GM12878 (cell line): ENCODE measurements at regions not wholly inside any gene's neighbourhood (a gene's known extent, or its start where the extent isn't known, plus 50 kb on each side); places are given as distances from the start of the nearest gene placed in this dataset.

Experiments
- ATAC-seq: fragments of 200-7000 bp; cut with Tn5 transposase; 3 replicates; pipeline ENCODE4 v1.9.1; 2020; ENCODE audit warnings: mild to moderate bottlenecking, moderate library complexity
- BruUV-seq: library from RNA; stranded (reverse); fragments of 400-500 nt; replicated peaks from 2 replicates; lab custom pipeline; 2021; lab: Mats Ljungman, UMichigan
- CTCF ChIA-PET: fragments of 300-600 bp; sonication (Branson Sonifier 250); formaldehyde crosslinking; extraction: SDS; loops from one replicate; lab custom pipeline; 2021; ENCODE audit warnings: inconsistent platforms; lab: Yijun Ruan, JAX
- POLR2A ChIA-PET: fragments of 350-600 bp; formaldehyde crosslinking; extraction: SDS; loops from one replicate; lab custom pipeline; 2021; ENCODE audit warnings: inconsistent platforms; lab: Charles Lee
- RAD21 ChIA-PET: fragments of 300-600 bp; sonication (Branson Sonifier 250); formaldehyde crosslinking; loops from one replicate; lab custom pipeline; 2023; ENCODE audit warnings: antibody characterized with exemption; ENCODE audit not compliant: unreplicated experiment; lab: Charles Lee
- SMC1A ChIA-PET: fragments of 300-600 bp; sonication (Branson Sonifier 250); formaldehyde crosslinking; loops from one replicate; lab custom pipeline; 2023; ENCODE audit not compliant: unreplicated experiment, uncharacterized antibody; lab: Charles Lee
- DNase-seq: peaks from one replicate; pipeline ENCODE4 v3.0.0-alpha.2; 2011; ENCODE audit warnings: low read depth, low spot score
- FAIRE-seq: peaks from 3 replicates; lab custom pipeline; 2011; peaks lifted over from hg19 to GRCh38; lab: Jason Lieb, UNC
- H2AFZ ChIP-seq: 2 replicates; pipeline ENCODE4 v1.6.0; 2011; ENCODE audit warnings: low read depth, low read length, control low read depth; ENCODE audit not compliant: control insufficient read depth
- H3K27ac ChIP-seq: 2 replicates; pipeline ENCODE4 v1.5.1; 2011; ENCODE audit warnings: control low read depth; ENCODE audit not compliant: control insufficient read depth, insufficient read depth
- H3K27me3 ChIP-seq, 2 experiments: replicated peaks in 1 of 2; 2 replicates each; pipeline versions ENCODE4 v1.6.0 to v1.6.1; 2011; ENCODE audit warnings: low read length in 1 of 2; ENCODE audit not compliant: control insufficient read depth in 2 of 2, insufficient read depth in 2 of 2
- H3K36me3 ChIP-seq, 2 experiments: 2 replicates each; pipeline ENCODE4 v1.5.1; 2011; ENCODE audit warnings: low read length in 1 of 2; ENCODE audit not compliant: control insufficient read depth in 2 of 2, insufficient read depth in 2 of 2
- H3K4me1 ChIP-seq: 2 replicates; pipeline ENCODE4 v1.6.1; 2011; ENCODE audit warnings: mild to moderate bottlenecking, low read length, moderate library complexity, mixed read lengths; ENCODE audit not compliant: control insufficient read depth, insufficient read depth
- H3K4me2 ChIP-seq: 2 replicates; pipeline ENCODE4 v1.6.0; 2011; ENCODE audit warnings: control low read depth; ENCODE audit not compliant: control insufficient read depth, insufficient read depth
- H3K4me3 ChIP-seq: fragments of 200-600 bp; sonication (generic); 2 replicates; pipeline ENCODE4 v1.5.1; 2016
- H3K79me2 ChIP-seq: 2 replicates; pipeline ENCODE4 v1.6.0; 2011; ENCODE audit warnings: low read length; ENCODE audit not compliant: control insufficient read depth, insufficient read depth
- H3K9ac ChIP-seq: 2 replicates; pipeline ENCODE4 v1.8.0; 2011; ENCODE audit warnings: low read length, control low read depth, mixed read lengths; ENCODE audit not compliant: control insufficient read depth, insufficient read depth
- H3K9me3 ChIP-seq: replicated peaks from 3 replicates; pipeline ENCODE4 v1.5.1; 2011; ENCODE audit warnings: mild to moderate bottlenecking, low read length; ENCODE audit not compliant: control insufficient read depth, insufficient read depth
- H4K20me1 ChIP-seq: 2 replicates; pipeline ENCODE4 v1.6.0; 2011; ENCODE audit not compliant: control insufficient read depth, insufficient read depth
- BACH1 ChIP-seq: fragments of 450-650 bp; IDR thresholded peaks from 2 replicates; pipeline ENCODE4 v1.6.1; 2017; ENCODE audit warnings: mild to moderate bottlenecking, borderline replicate concordance
- ETV6 ChIP-seq, 2 experiments: fragments of 450-650 bp in 1 of 2; IDR thresholded peaks in 1 of 2; conservative IDR thresholded peaks in 1 of 2; 2 replicates each; pipeline ENCODE4 v1.6.1; 2014; ENCODE audit warnings: antibody characterized with exemption in 1 of 2, borderline replicate concordance in 1 of 2, low read depth in 1 of 2, mild to moderate bottlenecking in 1 of 2, moderate library complexity in 1 of 2
- GABPA ChIP-seq: IDR thresholded peaks from 2 replicates; pipeline ENCODE4 v1.6.1; 2014; ENCODE audit warnings: antibody characterized with exemption, low read depth, mild to moderate bottlenecking, inconsistent platforms
- JUND ChIP-seq: IDR thresholded peaks from 2 replicates; pipeline ENCODE4 v1.6.1; 2012; ENCODE audit warnings: low read depth, mild to moderate bottlenecking, low read length, improper control_type of control experiment, moderate library complexity
- MXI1 ChIP-seq: fragments of 150-350 bp; IDR thresholded peaks from 2 replicates; pipeline ENCODE4 v1.6.1; 2011; ENCODE audit warnings: low read depth, mild to moderate bottlenecking, inconsistent platforms, low read length, improper control_type of control experiment
- PAX8 ChIP-seq: fragments of 450-650 bp; IDR thresholded peaks from 2 replicates; pipeline ENCODE4 v1.6.1; 2017; ENCODE audit warnings: mild to moderate bottlenecking, moderate library complexity
- PBX3 ChIP-seq: IDR thresholded peaks from 2 replicates; pipeline ENCODE4 v1.6.1; 2011; ENCODE audit warnings: mild to moderate bottlenecking, low read depth, low read length, moderate library complexity; ENCODE audit not compliant: insufficient replicate concordance
- POLR2AphosphoS2 ChIP-seq: IDR thresholded peaks from 2 replicates; pipeline ENCODE4 v1.6.1; 2011; ENCODE audit warnings: low read depth, mild to moderate bottlenecking, low read length, improper control_type of control experiment, moderate library complexity
- RAD21 ChIP-seq: IDR thresholded peaks from 2 replicates; pipeline ENCODE4 v1.6.1; 2011; ENCODE audit warnings: mild to moderate bottlenecking, low read depth, low read length, moderate library complexity; ENCODE audit not compliant: insufficient read depth
- SIN3A ChIP-seq: IDR thresholded peaks from 2 replicates; pipeline ENCODE4 v1.6.1; 2012; ENCODE audit warnings: low read depth, low read length, improper control_type of control experiment
- USF2 ChIP-seq: IDR thresholded peaks from 2 replicates; pipeline ENCODE4 v1.6.1; 2011; ENCODE audit warnings: low read depth, low read length, improper control_type of control experiment, borderline replicate concordance
- ZBTB40 ChIP-seq: fragments of 450-650 bp; IDR thresholded peaks from 2 replicates; pipeline ENCODE4 v1.6.1; 2016; ENCODE audit warnings: mild to moderate bottlenecking, moderate library complexity, borderline replicate concordance
- ZNF622 ChIP-seq: fragments of 450-650 bp; IDR thresholded peaks from 2 replicates; pipeline ENCODE4 v1.6.1; 2017; ENCODE audit warnings: mild to moderate bottlenecking, inconsistent platforms
- WGBS: methylation state at CpG from one replicate; pipeline ENCODE4 v1.1.6; 2016; ENCODE audit warnings: low lambda C conversion rate; ENCODE audit not compliant: insufficient replicate concordance, insufficient coverage; ENCODE audit errors: missing lambda C conversion rate; 5-methylcytosine and 5-hydroxymethylcytosine counted together
- in situ Hi-C: fragments of 300-500 bp; cut with MboI; formaldehyde crosslinking; loops from 9 replicates; pipeline ENCODE4 v1.14.3; 2018; ENCODE audit warnings: mixed read lengths
- intact Hi-C: fragments of 100-400 bp; cut with micrococcal nuclease; formaldehyde crosslinking; loops from one replicate; pipeline ENCODE4 v1.14.2; 2022; ENCODE audit not compliant: unreplicated experiment
- TF ChIP-seq, protein P1 (sequence below): fragments of 150-350 bp; IDR thresholded peaks from 2 replicates; pipeline ENCODE4 v1.6.1; 2016; ENCODE audit warnings: low read depth, low read length

GRCh38 chr1:238001818-238002217, 111.1 kb upstream of the ZP4 start:
- no peak overlapping the region for H2AFZ ChIP-seq
- FAIRE-seq (peak; percentile 18), ATAC-seq (no peak), DNase-seq (no peak)
- no peaks in the 10 kb centered on the region for H4K20me1 ChIP-seq
- ChIA-PET RAD21 (interaction anchor here (0.5 to 1.6 kb wide), 2 partner anchors 38 to 62 kb away, joined by 3 to 4 read pairs; no protein-coding TSS in a partner anchor), SMC1A (interaction anchor here (1.0 to 1.1 kb wide), 2 partner anchors 12 to 103 kb away, joined by 3 read pairs; no protein-coding TSS in a partner anchor), POLR2A (no interaction called here), CTCF (interaction anchor here (1.5 kb wide), 1 partner anchor 10 kb away, joined by 6 read pairs; no protein-coding TSS in a partner anchor)
- H3K79me2 ChIP-seq = no peaks in the 10 kb centered on the region
- no peaks in the 10 kb centered on the region for H3K9me3 ChIP-seq
- H3K27me3 ChIP-seq = no peaks in the 10 kb centered on the region
- WGBS = 45% methylated on average over 1 of the region's 1 CpG
- H3K4me2 ChIP-seq = no peak overlapping the region
- no peaks in the 10 kb centered on the region for H3K36me3 ChIP-seq
- intact Hi-C loops = loop anchor here (10.0 kb wide), 1 partner anchor 63 kb away; no protein-coding TSS in a partner anchor
- in situ Hi-C loops = no loop called here
- H3K9ac ChIP-seq = no peak overlapping the region
- H3K27ac ChIP-seq = no peak overlapping the region
- BruUV-seq = no TSS peak
- no peaks in the 10 kb centered on the region for H3K4me1 ChIP-seq
- no peak overlapping the region for H3K4me3 ChIP-seq
- TF ChIP-seq SIN3A = no peak
- no peak for TF ChIP-seq PAX8
- no peak for TF ChIP-seq ZBTB40
- TF ChIP-seq ZNF622 = no peak
- TF ChIP-seq ETV6 (conservative IDR thresholded peaks at IDR 0.05 in 1 of 2, IDR thresholded peaks at IDR 0.05 in 1 of 2; ENCODE audit: borderline replicate concordance in 1 of 2, low read depth in 1 of 2) = no peak
- TF ChIP-seq PBX3 = no peak
- TF ChIP-seq POLR2AphosphoS2 = no peak
- TF ChIP-seq MXI1 = no peak
- TF ChIP-seq, protein P1, sequence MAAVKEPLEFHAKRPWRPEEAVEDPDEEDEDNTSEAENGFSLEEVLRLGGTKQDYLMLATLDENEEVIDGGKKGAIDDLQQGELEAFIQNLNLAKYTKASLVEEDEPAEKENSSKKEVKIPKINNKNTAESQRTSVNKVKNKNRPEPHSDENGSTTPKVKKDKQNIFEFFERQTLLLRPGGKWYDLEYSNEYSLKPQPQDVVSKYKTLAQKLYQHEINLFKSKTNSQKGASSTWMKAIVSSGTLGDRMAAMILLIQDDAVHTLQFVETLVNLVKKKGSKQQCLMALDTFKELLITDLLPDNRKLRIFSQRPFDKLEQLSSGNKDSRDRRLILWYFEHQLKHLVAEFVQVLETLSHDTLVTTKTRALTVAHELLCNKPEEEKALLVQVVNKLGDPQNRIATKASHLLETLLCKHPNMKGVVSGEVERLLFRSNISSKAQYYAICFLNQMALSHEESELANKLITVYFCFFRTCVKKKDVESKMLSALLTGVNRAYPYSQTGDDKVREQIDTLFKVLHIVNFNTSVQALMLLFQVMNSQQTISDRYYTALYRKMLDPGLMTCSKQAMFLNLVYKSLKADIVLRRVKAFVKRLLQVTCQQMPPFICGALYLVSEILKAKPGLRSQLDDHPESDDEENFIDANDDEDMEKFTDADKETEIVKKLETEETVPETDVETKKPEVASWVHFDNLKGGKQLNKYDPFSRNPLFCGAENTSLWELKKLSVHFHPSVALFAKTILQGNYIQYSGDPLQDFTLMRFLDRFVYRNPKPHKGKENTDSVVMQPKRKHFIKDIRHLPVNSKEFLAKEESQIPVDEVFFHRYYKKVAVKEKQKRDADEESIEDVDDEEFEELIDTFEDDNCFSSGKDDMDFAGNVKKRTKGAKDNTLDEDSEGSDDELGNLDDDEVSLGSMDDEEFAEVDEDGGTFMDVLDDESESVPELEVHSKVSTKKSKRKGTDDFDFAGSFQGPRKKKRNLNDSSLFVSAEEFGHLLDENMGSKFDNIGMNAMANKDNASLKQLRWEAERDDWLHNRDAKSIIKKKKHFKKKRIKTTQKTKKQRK = no peak
- TF ChIP-seq RAD21 = no peak
- TF ChIP-seq BACH1 = no peak
- no peak for TF ChIP-seq JUND
- no peak for TF ChIP-seq GABPA
- TF ChIP-seq USF2 = no peak
